Body of pancreas (tissue), 4 donors: ENCODE measurements at regions not wholly inside any gene's neighbourhood (a gene's known extent, or its start where the extent isn't known, plus 50 kb on each side); places are given as distances from the start of the nearest gene placed in this dataset.

Source experiments
- ATAC-seq: fragments of 150-250 bp; one replicate; pipeline ENCODE4 v1.9.1; 2016
- DNase-seq, 4 donors: peaks; one replicate each; pipeline ENCODE4 v3.0.0-alpha.2; 2019
- H3K27ac ChIP-seq, 4 donors: fragments of 200-600 bp; sonication (generic); 1 replicate in 3 of 4; 2 replicates in 1 of 4; pipeline versions ENCODE4 v1.5.1 to v1.6.1; 2016 to 2019; ENCODE audit warnings: mild to moderate bottlenecking in 1 of 4, mixed read lengths in 1 of 4, moderate library complexity in 1 of 4
- H3K27me3 ChIP-seq, 2 donors: fragments of 200-600 bp; sonication (generic); one replicate each; pipeline ENCODE4 v1.6.0; 2016; ENCODE audit warnings: mild to moderate bottlenecking in 1 of 2
- H3K36me3 ChIP-seq, 2 donors: fragments of 200-600 bp; sonication (generic); replicated peaks in 1 of 2; 2 replicates each; pipeline ENCODE4 v1.5.1; 2016; ENCODE audit warnings: low read depth in 2 of 2; ENCODE audit not compliant: insufficient read depth in 1 of 2
- H3K4me1 ChIP-seq: fragments of 200-600 bp; sonication (generic); one replicate; pipeline ENCODE4 v1.6.0; 2016
- H3K4me3 ChIP-seq, 2 donors: fragments of 200-600 bp; sonication (generic); 1 replicate in 1 of 2; 2 replicates in 1 of 2; pipeline ENCODE4 v1.5.1; 2016 to 2019
- H3K9me3 ChIP-seq, 3 donors: fragments of 200-600 bp; sonication (generic); 1 replicate in 2 of 3; 2 replicates in 1 of 3; pipeline ENCODE4 v1.5.1; 2016
- CTCF ChIP-seq, 7 experiments: fragments of 450-650 bp in 4 of 7; fragments of 200-600 bp in 3 of 7; sonication (generic) in 3 of 7; IDR thresholded peaks; one replicate each; pipeline ENCODE4 v1.5.1; 2016 to 2019; ENCODE audit warnings: antibody characterized with exemption in 7 of 7
- POLR2A ChIP-seq, 3 donors: fragments of 450-650 bp; IDR thresholded peaks; one replicate each; pipeline ENCODE4 v1.6.1; 2016; ENCODE audit warnings: antibody characterized with exemption in 3 of 3, mild to moderate bottlenecking in 2 of 3
- WGBS, 2 donors: methylation state at CpG; one replicate each; pipeline ENCODE4 v1.1.5; 2017; 5-methylcytosine and 5-hydroxymethylcytosine counted together
- intact Hi-C: fragments of 100-400 bp; cut with DNase I; formaldehyde crosslinking; loops from one replicate; pipeline ENCODE4 v1.15.1; 2023

GRCh38 chr12:39047539-39048262 is 142.3 kb upstream of the CPNE8 start:
- no peaks in the 10 kb centered on the region for H3K27me3 ChIP-seq
- no peak for ATAC-seq
- H3K9me3 ChIP-seq, result no peaks in the 10 kb centered on the region
- TF ChIP-seq POLR2A (IDR thresholded peaks at IDR 0.05) (no peak), CTCF (IDR thresholded peaks at IDR 0.05) (no peak)
- no peaks in the 10 kb centered on the region for H3K36me3 ChIP-seq
- no peak overlapping the region for H3K4me3 ChIP-seq
- DNase-seq, result no peak
- no peaks in the 10 kb centered on the region for H3K4me1 ChIP-seq
- intact Hi-C loops, result no loop called here
- WGBS, 2 donors, result 63 to 77% methylated on average over 8 of the region's 8 CpGs
- no peak overlapping the region for H3K27ac ChIP-seq

- intact Hi-C loops, result no loop called here
- H3K4me1 ChIP-seq, result no peaks in the 10 kb centered on the region
Observed at GRCh38 chr12:39044754-39045153, 139.4 kb upstream of the CPNE8 start.

GRCh38 chr12:39043424-39043822 is 138.0 kb upstream of the CPNE8 start:
- TF ChIP-seq CTCF (IDR thresholded peaks at IDR 0.05) (no peak), POLR2A (IDR thresholded peaks at IDR 0.05) (no peak)
- intact Hi-C loops, result no loop called here
- H3K4me1 ChIP-seq, result no peaks in the 10 kb centered on the region
- no peaks in the 10 kb centered on the region for H3K27me3 ChIP-seq
- no peaks in the 10 kb centered on the region for H3K9me3 ChIP-seq
- DNase-seq (no peak), ATAC-seq (no peak)
- WGBS, 2 donors, result 15 to 20% methylated on average over 2 of the region's 2 CpGs
- H3K4me3 ChIP-seq, result no peak overlapping the region
- H3K27ac ChIP-seq, result no peak overlapping the region
- no peaks in the 10 kb centered on the region for H3K36me3 ChIP-seq

More at GRCh38 chr12:39044754-39045153, 139.4 kb upstream of the CPNE8 start:
- 31 to 45% methylated on average over 3 of the region's 3 CpGs for WGBS, 2 donors
- Histone ChIP-seq H3K27me3 (no peaks in the 10 kb centered on the region), H3K4me3 (no peak overlapping the region), H3K9me3 (no peaks in the 10 kb centered on the region), H3K36me3 (no peaks in the 10 kb centered on the region), H3K27ac (no peak overlapping the region)
- TF ChIP-seq POLR2A (IDR thresholded peaks at IDR 0.05) (no peak), CTCF (IDR thresholded peaks at IDR 0.05) (no peak)
- ATAC-seq (no peak), DNase-seq (no peak)

- Histone ChIP-seq H3K27me3 (no peaks in the 10 kb centered on the region), H3K4me3 (no peak overlapping the region), H3K9me3 (no peaks in the 10 kb centered on the region), H3K27ac (no peak overlapping the region), H3K36me3 (no peaks in the 10 kb centered on the region), H3K4me1 (no peaks in the 10 kb centered on the region)
- DNase-seq (no peak), ATAC-seq (no peak)
- WGBS, 2 donors, result 37 to 39% methylated on average over 2 of the region's 2 CpGs
- TF ChIP-seq POLR2A (IDR thresholded peaks at IDR 0.05), result no peak
- no peak for TF ChIP-seq CTCF (IDR thresholded peaks at IDR 0.05)
- intact Hi-C loops, result no loop called here
Observed at GRCh38 chr12:39040275-39040674, 134.9 kb upstream of the CPNE8 start.

- intact Hi-C loops, result no loop called here
- Histone ChIP-seq H3K4me1 (no peaks in the 10 kb centered on the region), H3K9me3 (no peaks in the 10 kb centered on the region), H3K36me3 (no peaks in the 10 kb centered on the region), H3K27me3 (no peaks in the 10 kb centered on the region), H3K4me3 (no peak overlapping the region), H3K27ac (no peak overlapping the region)
- no peak for TF ChIP-seq POLR2A (IDR thresholded peaks at IDR 0.05)
- TF ChIP-seq CTCF (IDR thresholded peaks at IDR 0.05), result no peak
- no peak for DNase-seq
- ATAC-seq, result no peak
- 62 to 68% methylated on average over 2 of the region's 2 CpGs for WGBS, 2 donors
Observed at GRCh38 chr12:39037115-39037514, 131.7 kb upstream of the CPNE8 start.
